GM19463 (cell line): ENCODE measurements at regions not wholly inside any gene's neighbourhood (a gene's known extent, or its start where the extent isn't known, plus 50 kb on each side); places are given as distances from the start of the nearest gene placed in this dataset.
"Not testable (repeated sequence)": the region's sequence is repeated elsewhere in the genome, so short reads cannot be mapped to it uniquely, and the experiment has no call there.

Experiments used
- ATAC-seq: cut with Tn5 transposase; IDR thresholded peaks from one replicate; pipeline ENCODE4 v1.9.1; 2021; ENCODE audit warnings: mild to moderate bottlenecking, moderate library complexity; ENCODE audit not compliant: unreplicated experiment

DNA sequence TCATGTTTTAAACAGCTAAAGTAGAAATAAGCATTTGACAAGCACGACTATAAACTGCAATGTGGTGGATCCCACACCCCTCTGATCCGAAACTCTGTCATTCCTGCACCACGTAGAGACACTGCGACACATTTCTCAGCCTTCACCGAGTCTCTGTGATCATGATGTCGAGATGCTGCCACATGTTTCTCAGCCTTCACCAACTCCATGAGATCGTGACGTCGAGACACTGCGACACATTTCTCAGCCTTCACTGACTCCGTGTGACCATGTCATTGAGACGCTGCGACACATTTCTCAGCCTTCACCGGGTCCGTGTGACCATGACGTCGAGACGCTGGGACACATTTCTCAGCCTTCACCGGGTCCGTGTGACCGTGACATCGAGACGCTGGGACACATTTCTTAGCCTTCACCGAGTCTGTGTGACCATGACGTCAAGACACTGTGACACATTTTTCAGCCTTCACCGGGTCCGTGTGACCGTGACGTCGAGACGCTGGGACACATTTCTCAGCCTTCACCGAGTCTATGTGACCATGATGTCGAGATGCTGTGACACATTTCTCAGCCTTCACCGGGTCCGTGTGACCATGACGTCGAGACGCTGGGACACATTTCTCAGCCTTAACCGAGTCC lies 143.0 kb downstream of the TTLL2 start:
- no peak for ATAC-seq

- ATAC-seq, result no peak
Measured at GRCh38 chr6:167469101-167469500, 144.2 kb downstream of the TTLL2 start.

- no peak for ATAC-seq
Measured at GRCh38 chr6:167469672-167470071, 144.8 kb downstream of the TTLL2 start.

- ATAC-seq, result no peak
Measured at GRCh38 chr6:167470101-167470835, 145.4 kb downstream of the TTLL2 start.

DNA sequence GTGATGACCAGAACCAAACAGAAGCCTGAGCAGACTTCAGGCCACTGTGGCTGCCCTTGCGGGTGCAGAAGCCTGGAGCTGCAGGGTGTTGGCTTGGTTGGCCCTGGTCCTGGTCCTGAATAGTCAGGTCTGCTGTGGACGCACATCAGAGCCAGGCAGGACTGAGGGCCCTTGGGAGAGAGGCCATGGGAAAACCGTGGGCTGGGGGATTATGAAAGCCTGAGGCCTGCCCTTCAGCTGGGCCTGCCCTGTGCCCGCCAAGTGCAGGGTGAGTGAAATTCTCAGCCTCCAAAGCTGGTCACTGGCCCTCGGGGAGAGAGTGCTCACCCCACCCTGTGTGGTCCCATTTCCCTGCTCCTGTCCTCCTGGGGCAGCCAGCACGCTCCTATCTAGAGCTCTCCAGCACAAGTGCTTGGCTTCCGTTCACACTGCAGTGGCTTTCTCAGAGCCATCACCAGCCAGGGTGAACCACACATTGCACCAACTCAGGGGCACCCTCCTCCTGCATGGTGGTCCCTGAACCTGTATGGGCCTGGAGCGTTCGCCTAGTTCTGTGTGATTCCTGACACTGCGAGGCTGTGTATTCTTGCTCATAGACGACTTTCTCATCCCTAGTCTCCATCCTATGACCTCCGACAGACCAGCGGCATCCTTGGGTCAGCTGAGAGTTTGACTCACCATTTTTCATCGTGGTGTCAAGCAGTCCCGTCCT lies 146.1 kb downstream of the TTLL2 start:
- ATAC-seq, result no peak

- no peak for ATAC-seq
Measured at GRCh38 chr6:167471548-167471930, 146.7 kb downstream of the TTLL2 start.

- ATAC-seq, result no peak
Measured at GRCh38 chr6:167472148-167472547, 147.3 kb downstream of the TTLL2 start.

DNA sequence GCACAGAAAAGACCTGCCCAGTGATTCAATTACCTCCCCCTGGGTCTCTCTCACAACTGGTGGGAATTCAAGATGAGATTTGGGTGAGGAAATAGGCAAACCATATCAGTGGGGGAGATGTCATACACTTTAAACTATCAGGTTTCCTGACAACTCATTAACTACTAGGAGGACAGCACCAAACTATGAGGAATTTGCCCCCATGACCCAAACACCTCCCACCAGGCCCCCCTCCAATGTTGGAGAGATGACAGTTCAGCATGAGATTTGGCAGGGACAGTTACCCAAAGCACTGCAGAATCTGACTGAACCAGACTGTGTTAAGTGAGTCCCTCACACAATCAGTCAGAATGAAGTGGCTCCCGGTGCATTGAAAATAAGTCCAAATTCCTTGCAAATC lies 148.0 kb downstream of the TTLL2 start:
- no peak for ATAC-seq

DNA sequence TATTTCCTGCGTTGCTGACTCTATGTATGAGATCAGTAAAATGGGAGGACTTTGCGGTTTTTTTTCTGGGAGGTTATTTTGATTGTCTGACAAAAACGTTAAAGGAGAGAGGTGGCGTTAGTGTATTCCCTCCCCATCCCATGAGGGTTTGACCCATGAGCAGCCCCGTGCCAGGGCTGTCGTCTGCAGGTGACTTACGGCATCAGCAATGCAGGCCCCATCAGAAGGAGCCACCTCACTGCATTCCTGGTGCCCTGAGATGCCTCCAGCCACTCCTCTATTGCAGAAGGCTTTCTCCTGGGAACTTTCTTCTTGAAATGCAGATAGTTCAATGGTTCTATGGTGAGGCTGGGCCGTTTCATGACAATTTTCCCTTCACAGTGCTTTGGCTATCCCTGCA lies 149.3 kb downstream of the TTLL2 start:
- no peak for ATAC-seq

DNA sequence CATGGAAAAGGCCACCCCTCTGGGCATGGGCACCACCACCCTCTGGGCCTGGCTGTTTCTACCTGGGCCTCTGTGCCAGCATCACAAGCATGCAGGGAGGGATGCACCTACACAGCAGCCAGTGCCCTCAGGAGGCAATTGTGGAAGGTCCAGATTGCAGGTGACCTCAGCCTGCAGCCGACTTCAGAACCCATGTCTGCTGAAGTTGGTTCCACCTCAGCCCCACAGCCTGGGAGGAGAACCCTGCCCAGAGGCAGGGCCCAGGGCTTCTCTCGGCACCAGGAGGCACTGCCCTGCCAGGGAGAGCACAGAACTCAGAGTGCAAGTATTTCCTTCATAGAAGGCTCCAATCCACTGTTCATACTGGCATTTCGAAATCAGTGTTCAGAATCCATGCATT lies 149.8 kb downstream of the TTLL2 start:
- no peak for ATAC-seq

GRCh38 chr6:167475947-167476346 lies 151.1 kb downstream of the TTLL2 start:
- no peak for ATAC-seq

DNA sequence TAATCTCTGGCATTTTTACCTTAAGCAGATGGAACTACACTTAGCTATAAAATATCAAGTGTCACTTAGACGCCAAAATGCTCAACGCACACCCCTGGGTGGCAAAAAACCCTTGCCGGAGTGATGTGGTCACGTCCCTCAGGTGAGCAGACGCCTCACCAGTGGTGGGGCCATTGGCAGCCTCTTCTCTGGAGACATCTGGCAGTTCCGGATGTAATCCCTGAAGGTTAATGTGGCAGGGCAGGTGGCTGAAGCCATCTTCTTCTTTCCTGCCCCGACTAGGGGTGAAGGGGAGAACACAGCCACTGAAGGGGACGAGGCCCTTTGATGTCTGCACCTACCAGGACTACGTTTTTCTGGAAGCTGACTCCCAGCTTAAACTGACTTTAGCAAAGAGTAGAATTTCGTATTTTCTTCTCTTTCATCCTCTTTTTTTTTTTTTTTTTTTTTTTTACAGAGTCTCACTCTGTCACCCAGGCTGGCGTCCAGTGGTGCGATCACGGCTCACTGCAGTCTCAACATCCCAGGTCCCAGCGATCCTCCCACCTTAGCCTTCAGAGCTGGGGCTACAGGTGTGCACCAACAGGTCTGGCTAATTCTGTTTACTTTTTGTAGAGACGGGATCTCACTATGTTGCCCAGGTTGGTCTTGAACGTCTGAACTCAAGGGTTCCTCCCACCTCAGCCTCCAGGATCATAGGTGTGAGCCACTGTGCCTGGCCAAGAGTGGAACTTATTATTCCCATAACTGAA lies 152.1 kb downstream of the TTLL2 start:
- ATAC-seq, result no peak

DNA sequence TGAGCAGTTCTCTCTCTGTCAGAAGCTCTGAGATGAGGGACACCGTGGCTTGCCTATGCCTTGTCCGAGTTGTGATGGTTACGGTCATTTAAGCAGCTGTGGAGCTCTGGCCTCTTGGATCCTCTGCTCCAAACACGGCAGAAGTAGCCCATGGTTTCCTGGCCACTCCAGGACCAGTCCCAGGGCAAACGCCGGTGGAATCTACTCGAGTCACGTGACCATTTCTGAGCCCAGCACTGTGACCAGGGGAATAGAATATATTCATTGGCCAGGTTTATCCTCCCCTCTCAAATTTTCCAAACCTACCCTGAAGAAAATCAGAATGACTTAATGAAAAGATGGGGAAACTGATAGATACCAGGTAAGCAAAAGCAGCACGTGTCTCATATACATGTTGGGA lies 152.8 kb downstream of the TTLL2 start:
- ATAC-seq, result no peak

DNA sequence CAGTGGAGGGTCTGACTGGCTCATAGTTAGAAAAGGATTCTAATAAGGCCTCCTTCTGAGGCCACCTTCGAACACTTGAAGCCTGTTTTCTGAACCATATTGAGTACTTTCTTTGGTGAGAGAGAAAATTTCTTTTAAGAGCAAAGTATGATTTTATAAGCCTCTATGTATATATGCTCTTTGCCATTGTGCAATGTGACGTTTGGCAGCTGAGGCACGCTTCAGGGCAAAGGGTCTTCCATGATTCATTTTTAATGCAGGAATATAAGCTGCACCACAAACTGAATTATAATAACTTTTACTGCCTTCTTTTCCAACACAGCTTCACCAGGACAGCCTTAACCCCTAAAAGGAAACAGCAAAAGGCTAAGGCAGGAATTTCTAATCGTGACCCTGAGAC lies 154.4 kb downstream of the TTLL2 start:
- no peak for ATAC-seq

DNA sequence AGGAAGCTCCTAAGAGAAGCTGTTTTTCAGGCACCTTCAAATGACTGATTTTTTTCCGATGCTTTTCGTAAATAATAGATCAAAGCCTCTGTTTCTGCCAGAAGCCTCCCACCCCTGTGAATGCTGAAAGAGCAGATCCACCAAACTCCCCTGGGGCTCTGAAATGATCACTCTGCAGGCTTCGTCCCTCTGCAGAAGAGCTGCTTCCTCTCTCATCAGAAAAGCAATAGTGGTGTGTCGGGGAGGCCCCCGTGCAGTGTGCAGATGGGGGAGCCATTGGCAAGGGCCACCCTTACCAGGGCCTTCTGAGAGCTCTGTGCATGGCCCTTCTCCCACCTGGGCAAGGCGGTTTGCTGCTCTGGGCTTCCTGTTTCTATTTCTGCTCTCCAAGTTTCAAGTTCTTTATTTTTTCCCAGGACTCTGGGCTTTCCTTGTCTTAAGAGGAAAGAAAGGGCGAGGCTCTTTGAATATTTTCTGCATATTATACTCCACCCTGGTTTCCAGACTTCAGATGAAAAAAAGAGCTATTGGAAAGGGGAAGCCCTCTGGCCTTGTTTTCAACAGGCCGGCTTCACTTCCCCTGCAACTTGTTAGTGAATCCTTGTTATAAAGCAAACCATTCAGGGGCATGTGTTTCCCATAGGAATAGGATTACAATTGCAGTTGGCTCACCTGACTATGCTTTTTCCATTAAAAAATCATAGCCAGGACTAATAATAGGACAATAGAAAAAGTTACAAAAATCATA lies 155.2 kb downstream of the TTLL2 start:
- no peak for ATAC-seq

- ATAC-seq, result no peak
Measured at GRCh38 chr6:167481307-167481926, 156.5 kb downstream of the TTLL2 start.

- not testable (repeated sequence) for ATAC-seq
Measured at GRCh38 chr6:167482801-167483200, 157.9 kb downstream of the TTLL2 start.

DNA sequence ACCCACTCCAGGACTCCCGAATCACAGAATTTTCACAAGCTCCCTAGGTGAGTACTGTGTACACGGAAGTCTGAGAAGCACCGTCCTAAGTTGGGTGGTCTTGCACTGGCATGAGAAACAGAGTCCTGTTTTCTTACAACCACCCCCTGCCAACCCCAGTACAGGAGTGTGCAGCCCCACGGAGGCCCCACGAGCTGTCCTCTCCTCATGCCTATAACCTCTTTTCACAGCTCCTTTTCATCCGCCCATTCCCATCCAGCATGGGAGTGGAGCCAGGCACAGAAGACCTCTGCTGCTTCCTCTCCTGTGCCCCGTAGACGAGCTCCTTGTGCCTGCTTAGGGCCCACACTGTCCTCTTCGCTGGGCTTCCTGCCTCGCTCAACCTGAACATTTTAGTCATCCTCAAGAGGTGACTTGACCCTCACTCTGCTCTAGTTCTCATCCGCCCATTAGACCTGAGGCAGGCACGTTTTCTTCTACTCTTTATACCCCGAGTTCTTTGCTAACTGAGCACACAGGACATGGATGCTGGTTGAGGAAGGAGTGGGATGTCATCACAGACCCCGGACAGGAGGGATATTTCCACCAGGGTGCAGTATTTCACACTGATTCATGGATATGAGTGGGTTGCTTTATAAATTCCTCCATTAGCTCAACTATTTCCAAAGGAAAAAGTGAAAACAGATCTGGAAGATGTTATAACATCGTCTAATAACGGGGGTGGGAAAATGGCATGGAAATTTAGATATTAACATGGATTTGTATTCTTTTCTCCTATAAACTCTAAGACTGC lies 160.5 kb downstream of the TTLL2 start:
- ATAC-seq, result no peak
